RCC 7860 (cell line): ENCODE measurements at regions not wholly inside any gene's neighbourhood (a gene's known extent, or its start where the extent isn't known, plus 50 kb on each side); places are given as distances from the start of the nearest gene placed in this dataset.
A peak's percentile ranks its signal among the peaks of the same experiment; 100 is the strongest.
"Not testable (repeated sequence)": the region's sequence is repeated elsewhere in the genome, so short reads cannot be mapped to it uniquely, and the experiment has no call there.

Experiments
- DNase-seq: peaks from one replicate; pipeline ENCODE4 v3.0.0-alpha.2; 2015; ENCODE audit warnings: low spot score
- FAIRE-seq: peaks from 2 replicates; lab custom pipeline; 2012; peaks lifted over from hg19 to GRCh38; lab: Jason Lieb, UNC

DNA sequence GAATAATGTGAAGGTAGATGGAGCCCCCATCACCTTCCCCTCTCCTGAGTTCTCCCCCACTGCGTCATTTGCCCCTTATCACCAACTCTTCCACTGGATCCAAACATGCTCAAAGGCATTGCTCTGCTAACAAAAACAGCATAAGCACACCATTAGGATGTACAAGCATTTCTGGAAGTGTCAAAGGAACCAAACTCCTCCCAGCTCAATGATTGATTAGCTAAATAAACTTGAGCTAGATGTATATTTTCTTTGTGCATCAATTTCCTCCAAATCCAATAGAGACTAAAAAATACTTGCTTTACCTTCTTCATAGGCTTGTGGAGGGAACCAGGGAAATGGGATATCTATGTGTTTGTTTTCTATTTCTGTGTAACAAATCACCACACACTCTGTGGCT, 248.4 kb upstream of the JARID2 start:
- no peak for FAIRE-seq
- no peak for DNase-seq

DNA sequence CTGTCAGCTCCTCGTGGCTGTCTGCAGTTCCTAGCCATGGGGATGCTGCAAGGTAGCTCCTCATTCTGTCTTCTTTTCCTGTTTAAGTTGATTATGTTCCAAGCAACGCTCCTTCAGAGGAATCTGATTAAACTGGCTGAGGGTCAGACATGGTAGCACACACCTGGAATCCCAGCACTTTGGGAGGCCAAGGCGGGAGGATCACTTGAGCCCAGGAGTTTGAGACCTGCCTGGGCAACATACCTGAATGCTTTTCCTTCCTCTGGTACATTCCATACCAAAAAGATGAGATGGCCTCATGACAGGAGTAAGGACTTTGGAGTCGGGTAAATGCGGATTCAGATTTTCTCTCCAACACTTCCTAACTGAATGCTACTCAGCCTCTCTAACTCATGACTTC, 246.8 kb upstream of the JARID2 start:
- FAIRE-seq (no peak), DNase-seq (no peak)

DNA sequence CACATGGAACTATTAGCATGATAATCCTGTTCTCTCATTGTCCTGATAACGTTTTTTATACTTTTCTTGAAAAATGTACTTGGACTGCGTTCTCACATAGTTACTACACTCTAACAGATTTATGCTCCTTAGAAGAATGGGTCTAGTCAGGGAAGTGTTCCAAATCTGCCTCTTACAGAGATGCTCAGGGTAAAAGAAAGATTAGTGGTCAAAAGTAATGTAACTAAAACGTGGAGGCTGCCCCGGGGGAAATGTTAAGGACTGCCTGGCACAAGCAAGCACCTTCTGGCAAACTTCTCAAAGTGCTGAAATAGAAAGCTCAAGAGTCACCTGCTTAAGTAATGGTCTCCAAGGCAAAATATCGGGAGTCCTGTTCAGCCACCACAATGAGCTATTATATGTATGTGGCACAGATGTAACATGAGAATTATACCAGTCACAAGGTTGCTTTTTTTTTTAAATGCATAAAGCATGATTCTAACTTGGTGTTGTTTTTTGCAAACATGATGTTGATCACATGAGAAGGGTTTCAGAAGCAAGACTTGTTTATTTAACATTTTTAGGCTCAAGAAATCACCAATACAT, 244.5 kb upstream of the JARID2 start:
- DNase-seq = no peak
- no peak for FAIRE-seq

DNA sequence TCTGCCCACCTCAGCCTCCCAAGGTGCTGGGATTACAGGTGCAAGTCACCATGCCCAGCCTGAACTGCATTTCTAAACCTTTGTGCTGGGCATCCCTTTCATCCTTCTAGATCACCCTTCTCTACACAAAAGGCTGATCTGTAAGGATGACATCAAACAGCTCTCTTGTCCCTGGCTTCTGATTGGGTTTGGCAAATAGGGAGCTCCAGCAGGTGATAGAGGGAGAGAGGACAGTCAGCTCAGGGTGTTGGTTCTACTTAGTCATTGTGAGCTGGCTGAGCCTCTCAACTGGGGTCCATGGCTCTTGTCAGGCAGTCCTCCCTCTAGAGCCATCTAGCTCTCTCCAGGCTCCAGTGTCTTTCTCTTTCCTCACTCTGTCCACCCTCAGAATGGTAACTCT, 237.6 kb upstream of the JARID2 start:
- no peak for FAIRE-seq
- no peak for DNase-seq

DNA sequence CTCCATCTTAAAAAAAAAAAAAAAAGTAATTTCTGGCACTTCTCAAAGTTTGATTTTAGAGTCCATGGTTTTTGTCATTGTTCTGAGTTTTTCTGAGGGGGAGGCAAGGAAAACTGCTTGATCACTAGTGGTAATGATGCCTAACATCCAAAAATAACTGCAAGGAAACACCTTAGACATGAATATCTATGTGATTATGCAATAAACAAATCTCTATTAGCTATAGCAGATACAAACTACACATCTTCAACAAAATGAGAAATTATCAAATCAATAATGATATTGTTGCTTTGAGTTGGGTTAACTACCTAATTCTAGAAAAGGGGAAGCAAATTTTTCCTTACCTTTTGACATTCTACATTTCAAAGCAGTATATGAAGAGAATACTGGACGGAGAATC, 230.9 kb upstream of the JARID2 start:
- FAIRE-seq (no peak), DNase-seq (no peak)

DNA sequence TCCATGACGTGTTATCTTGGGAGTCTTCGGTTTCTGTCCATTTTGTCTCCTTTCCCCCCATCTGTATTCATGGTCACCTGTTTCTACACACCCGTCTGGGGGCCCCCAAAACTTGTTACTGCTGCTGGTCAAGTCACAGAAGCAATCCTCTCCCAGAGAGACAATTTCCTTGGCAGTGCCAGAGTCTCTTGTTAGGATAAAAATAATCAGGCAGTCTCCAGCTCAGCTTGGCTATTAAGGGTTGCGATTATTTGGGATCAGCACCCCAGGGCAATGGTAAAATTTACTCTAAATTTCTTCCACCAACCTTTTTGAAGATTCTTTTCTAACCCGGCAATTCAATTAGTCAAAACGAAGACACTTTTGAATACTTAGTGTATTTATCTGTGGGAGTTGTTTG, 229.1 kb upstream of the JARID2 start:
- no peak for DNase-seq
- no peak for FAIRE-seq

DNA sequence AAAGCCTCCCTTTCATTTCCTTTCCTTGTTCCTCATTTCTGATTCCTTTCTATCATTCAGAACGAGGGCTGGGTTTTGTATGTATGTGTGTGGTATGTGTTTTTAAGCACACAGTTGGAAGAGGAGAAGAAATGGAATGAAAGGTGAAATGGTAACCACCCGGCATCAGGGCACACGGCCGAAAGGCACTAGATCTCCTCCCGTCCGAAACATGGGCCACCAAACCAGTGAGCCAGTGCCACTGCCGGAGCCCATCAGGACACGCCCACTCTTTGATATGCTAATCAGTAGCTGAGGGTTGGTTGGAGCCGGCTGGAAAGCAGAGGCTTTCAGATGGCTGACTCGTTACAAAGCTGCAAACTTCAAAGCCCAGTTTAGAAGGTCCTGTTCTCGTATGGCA, 228.6 kb upstream of the JARID2 start:
- FAIRE-seq (no peak), DNase-seq (no peak)

DNA sequence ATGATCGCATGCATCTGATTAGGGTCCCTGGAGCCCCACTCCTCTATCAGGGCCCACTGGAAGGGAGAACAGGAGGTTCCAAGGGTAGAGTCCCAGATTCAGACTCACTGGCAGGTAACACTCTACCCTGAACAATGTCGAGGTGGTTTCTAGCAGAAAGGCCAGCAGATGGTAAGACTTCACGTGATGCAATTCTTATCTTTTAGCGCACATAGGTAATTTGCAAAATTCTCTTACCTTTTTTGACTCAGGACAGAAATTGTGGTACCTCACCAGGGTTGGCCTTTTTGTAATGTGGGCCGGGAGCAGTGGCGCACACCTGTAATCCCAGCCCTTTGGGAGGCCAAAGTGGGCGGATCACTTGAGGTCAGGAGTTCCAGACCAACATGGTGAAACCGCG, 228.1 kb upstream of the JARID2 start:
- FAIRE-seq (no peak), DNase-seq (no peak)

DNA sequence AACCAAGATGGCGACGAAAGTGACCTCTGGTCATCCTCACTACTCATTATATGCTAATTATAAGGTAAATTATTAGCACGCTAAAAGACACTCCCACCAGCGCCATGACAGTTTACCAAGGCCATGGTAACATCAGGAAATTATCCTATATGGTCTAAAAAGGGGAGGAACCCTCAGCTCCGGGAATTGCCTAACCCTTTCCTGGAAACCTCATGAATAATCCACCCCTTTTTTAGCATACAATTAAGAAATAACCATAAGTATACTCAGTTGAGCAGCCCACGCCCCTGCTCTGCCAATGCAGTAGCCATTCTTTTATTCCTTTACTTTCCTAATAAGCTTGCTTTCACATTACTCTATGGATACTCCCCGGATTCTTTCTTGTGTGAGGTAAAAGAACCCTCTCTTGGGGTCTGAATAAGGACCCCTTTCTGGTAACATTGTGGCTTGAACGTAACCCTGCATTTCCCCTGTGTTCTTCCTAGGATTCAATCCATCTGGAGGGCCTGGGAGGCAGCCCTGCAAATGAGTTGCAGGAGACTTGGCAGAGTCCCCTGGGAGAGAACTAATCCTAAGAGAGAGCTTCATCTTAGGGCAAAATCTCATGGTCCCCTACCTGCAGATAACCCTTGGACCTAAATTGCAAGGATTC, 225.6 kb upstream of the JARID2 start:
- FAIRE-seq = no peak
- DNase-seq = no peak

DNA sequence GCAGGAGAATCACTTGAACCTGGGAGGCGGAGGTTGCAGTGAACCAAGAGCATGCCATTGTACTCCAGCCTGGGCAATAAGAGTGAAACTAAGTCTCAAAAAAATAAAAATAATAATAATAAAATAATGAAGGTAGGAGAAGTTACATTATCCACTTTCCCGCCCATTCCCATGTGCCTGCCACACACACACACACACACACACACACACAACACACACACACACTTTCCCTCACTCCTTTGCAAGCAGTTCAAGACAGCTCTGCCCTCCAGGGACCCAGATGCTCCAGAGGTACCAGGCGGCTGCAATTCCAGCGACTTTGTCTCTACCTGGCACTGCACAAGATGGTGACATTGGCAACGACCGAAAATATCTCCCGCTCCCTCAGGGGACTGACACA, 224.8 kb upstream of the JARID2 start:
- FAIRE-seq (no peak), DNase-seq (no peak)

DNA sequence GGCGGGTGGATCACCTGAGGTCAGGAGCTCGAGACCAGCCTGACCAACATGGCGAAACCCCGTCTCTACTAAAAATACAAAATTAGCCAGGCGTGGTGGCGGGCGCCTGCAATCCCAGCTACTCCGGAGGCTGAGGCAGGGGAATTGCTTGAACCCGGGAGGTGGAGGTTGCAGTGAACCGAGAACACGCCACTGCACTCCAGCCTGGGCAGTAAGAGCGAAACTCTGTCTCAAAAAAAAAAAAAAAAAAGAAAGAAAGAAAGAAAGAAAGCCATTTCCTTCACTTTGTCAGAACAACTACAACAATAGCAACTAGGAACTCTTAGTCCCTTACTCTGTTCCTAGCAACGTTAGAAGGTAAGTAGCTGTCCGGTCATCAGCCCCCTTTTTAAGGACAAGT, 222.9 kb upstream of the JARID2 start:
- FAIRE-seq, DNase-seq: not testable (repeated sequence)

DNA sequence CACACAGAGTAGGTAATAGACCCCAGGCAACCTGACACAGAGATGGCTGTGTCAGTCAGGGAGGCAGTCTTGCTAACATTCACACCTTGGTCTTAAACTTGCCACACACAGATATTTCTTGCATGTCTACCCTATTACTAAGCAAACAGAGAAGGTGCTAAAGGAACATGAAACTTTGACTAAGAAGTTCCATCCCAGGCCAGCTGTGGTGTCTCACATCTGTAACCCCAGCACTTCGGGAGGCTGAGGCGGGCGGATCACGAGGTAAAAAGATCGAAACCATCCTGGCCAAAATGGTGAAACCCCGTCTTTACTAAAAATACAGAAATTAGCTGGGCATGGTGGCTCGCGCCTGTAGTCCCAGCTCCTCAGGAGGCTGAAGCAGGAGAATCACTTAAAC, 222.4 kb upstream of the JARID2 start:
- no peak for FAIRE-seq
- DNase-seq = no peak

DNA sequence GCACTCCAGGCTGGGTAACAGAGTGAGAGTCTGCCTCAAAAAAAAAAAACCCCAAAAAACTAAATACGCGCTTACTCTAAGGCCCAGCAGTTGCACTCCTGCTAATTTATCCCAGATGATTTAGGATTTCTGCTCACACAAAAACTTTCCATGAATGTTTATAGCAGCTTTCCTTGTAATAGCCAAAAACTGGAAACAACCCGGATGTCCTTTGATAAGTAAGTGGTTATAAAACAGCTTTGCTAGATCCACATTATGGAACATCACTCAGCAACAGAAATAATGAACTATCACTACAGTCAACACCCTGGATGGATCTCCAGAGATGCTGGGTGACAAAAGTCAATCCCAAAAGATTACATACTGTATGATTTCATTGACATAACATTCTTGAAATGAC, 220.4 kb upstream of the JARID2 start:
- no peak for FAIRE-seq
- no peak for DNase-seq

DNA sequence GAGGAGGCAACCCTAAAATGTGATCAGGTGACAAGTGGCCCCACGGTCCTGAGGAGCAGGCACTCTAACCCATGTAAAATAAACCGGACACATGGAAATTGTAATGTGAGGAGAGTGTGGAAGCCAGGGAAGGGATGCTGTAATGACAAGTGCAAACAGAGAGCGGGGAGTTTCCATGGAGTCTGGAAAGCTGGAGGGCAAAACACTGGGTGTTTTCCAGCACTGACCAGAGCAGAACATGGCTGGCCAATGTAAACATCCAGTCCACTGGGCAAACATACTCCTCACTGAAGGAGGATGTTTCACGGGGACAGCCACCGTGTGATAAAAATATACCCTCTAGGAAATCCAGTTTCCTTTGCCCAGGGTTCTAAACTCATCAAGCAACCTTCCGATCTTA, 219.0 kb upstream of the JARID2 start:
- FAIRE-seq = no peak
- DNase-seq = peak; percentile 13

DNA sequence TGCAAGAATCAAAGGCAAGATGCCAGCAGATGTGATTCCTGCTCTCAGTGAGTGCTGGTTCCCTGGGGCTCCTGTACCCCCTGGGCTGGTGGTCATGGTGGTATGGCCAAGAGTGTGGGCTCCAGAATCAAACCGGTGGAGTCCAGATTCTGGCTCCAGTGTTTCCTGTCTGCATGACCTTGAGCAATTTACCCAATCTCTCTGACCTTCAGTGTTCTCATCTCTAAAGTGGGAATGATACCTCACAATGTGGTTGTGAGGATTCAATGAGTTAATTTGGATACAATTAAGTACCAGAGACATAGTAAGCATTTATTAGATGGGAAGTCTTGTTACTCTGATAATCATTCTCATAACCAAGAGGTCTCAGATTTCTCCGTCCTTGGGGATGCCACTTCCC, 218.4 kb upstream of the JARID2 start:
- FAIRE-seq (no peak), DNase-seq (no peak)

DNA sequence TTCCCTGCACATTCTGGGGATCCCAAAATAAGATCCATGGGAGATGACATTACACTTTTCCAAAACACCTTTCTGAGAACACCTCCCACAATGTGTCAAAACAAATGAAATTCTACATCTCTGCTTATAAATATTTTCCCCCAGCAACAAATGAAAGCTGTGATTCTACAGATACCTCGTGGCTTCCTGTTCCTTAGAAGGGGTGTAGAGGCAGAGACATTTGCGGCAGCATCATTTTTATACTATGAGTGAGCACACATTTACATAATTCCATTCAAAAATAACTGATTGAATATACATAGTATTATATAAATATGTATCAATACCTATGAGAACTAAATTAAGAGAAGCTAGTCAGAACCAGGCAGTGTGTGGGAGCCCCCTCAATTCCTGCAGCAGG, 213.9 kb upstream of the JARID2 start:
- DNase-seq (no peak), FAIRE-seq (no peak)

DNA sequence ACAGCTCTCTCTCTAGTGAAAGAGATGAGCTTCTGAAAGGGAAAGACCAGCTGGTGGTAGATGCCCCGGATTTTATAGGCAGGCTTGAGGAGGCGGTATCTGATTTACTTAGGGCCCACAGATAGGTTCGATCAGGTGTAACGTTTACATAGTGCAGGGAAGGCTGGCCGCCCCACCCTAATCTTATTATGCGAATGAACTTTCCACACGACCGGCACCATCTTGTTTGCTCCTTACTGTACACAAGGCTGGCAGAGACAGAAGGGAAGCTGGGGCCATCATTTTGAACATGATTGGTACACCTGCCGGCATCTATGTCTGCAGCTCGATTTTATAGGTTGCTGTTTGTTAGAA, 212.0 kb upstream of the JARID2 start:
- DNase-seq (no peak), FAIRE-seq (no peak)

DNA sequence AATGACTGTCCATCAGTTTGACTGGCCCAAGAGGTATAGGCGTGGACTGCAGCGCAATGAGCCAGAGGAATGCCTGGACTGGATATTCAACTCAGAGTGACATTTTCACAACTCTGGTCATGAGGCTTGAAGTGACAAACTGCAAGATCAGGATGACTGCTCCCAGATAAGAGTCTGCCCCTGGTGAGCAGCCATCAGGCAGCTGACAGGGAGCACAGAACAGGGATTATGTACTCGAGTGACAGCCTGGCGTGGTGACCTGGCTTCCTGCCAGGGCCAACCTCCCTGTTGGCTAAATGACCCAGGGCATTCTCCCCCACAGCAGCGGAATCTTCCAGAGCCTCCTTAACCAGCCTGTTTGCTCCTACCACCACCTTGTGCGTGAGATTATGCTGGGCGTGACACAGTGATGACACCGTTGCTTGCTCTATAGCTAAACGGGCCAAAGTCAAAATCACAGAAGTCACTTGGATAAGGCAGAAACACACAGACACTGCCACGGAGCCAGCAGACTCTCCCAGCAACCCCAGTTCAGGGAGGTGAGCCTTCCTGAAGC, 209.1 kb upstream of the JARID2 start:
- DNase-seq (peak; percentile 73), FAIRE-seq (peak; percentile 49)

DNA sequence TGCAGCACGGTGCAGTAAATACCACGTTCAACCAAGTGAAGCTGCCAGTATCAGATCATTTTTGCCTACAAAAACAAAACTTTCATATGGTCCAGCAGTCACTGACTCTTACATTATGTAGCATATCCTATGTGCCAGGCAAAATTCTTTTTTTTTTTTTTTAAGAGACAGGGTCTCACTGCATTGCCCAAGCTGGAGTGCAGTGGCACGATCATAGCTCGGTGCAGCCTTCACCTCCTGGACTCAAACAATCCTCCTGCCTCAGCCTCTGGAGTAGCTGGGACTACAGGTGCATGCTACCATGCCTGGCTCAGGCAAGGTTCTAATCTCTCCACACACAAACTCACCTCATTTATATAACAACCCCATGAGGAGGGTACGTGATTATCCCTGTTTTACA, 208.6 kb upstream of the JARID2 start:
- no peak for DNase-seq
- FAIRE-seq = no peak

DNA sequence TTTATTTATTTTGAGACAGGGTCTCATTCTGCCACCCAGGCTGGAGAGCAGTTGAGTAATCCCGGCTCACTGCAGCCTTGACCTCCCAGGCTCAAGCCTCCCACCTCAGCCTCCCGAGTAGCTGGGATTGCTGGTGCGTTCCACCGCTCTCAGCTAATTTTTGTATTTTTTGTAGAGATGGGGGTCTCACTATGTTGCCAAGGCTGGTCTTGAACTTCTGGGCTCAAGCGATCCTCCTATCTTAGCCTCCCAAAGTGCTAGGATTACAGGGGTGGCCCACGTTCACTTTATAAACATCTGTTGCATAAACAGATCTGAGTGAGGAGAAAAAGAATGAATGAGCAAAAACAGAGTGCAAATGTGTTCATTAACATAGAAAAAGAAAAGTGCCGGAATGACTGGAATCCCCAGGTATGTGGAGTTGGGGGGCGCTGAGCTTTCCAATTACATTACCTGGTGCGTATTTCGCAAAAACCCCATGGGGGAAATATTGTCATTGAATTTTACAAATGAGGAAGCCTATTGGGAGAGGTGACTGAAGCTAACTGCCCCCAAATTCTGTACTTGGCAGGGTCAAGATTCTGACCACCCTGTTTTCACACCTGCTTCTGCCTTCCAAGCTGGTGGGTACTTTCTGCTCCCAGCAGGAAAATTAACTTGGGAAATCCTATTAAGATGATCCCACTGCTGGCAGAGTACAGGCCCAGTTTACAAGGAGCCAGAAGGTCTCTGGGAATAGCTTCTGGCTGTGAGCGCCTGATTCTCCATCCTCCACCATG, 207.7 kb upstream of the JARID2 start:
- FAIRE-seq = no peak
- no peak for DNase-seq

DNA sequence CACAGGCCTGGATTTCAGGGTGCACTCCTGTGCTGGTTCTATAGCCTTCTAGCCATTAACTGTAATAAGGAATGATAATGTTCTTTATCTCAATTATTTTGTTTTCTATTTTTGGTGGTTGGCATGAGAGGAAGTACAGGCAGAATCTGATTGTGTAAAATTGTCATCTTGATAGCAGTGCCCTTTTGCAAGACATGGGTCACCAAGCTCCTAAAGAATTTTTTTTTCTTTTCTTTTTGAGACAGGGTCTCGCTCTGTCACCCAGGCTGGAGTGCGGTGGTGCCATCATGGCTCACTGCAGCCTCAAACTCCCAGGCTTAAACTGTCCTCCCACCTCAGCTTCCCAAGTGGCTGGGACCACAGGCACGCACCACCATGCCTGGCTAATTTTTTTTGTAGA, 206.7 kb upstream of the JARID2 start:
- no peak for DNase-seq
- no peak for FAIRE-seq

DNA sequence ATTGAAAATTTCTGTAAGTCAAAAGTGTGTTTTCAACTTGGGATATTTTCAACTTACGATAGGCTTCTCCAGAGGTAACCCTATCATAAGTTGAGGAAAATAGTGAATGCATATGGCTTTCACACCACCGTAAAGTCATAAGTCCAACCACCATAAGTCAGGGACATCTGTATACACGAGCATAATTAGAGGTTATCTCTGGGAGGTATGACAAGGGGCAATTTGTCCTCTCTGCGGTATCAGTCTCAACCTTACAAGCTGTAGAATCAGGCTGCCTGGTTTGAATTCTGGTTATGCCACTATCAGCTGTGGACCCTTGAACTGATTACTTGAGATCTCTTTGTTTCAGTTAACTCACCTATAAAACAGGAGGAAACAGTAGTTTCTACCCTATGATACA, 202.9 kb upstream of the JARID2 start:
- FAIRE-seq (no peak), DNase-seq (no peak)
